GM19372 (cell line): ENCODE measurements at regions not wholly inside any gene's neighbourhood (a gene's known extent, or its start where the extent isn't known, plus 50 kb on each side); places are given as distances from the start of the nearest gene placed in this dataset.
"Not testable (repeated sequence)": the region's sequence is repeated elsewhere in the genome, so short reads cannot be mapped to it uniquely, and the experiment has no call there.

ENCODE experiments used
- ATAC-seq: cut with Tn5 transposase; IDR thresholded peaks from one replicate; pipeline ENCODE4 v1.9.1; 2021; ENCODE audit warnings: mild to moderate bottlenecking, low read depth, moderate library complexity; ENCODE audit not compliant: unreplicated experiment

GRCh38 chr6:105860927-105861326 is 225.2 kb upstream of the PRDM1 start:
- ATAC-seq: not testable (repeated sequence)

- no peak for ATAC-seq
Observed at GRCh38 chr6:105859457-105859856, 226.7 kb upstream of the PRDM1 start.

GRCh38 chr6:105858639-105859038 is 227.5 kb upstream of the PRDM1 start:
- ATAC-seq: not testable (repeated sequence)

GRCh38 chr6:105855433-105855832 is 230.7 kb upstream of the PRDM1 start:
- no peak for ATAC-seq

- not testable (repeated sequence) for ATAC-seq
Observed at GRCh38 chr6:105853979-105854378, 232.2 kb upstream of the PRDM1 start.

GRCh38 chr6:105851606-105852005 is 234.5 kb upstream of the PRDM1 start:
- ATAC-seq: no peak

GRCh38 chr6:105851113-105851580 is 235.0 kb upstream of the PRDM1 start:
- ATAC-seq: no peak

GRCh38 chr6:105850261-105851112 is 235.6 kb upstream of the PRDM1 start:
- no peak for ATAC-seq

- no peak for ATAC-seq
Observed at GRCh38 chr6:105849746-105850145, 236.4 kb upstream of the PRDM1 start.

GRCh38 chr6:105847433-105847832 is 238.7 kb upstream of the PRDM1 start:
- ATAC-seq: no peak

GRCh38 chr6:105844275-105844883 is 241.8 kb upstream of the PRDM1 start:
- no peak for ATAC-seq

- no peak for ATAC-seq
Observed at GRCh38 chr6:105839266-105839665, 246.9 kb upstream of the PRDM1 start.

GRCh38 chr6:105838171-105838570 is 248.0 kb upstream of the PRDM1 start:
- no peak for ATAC-seq

GRCh38 chr6:105836889-105837288 is 249.2 kb upstream of the PRDM1 start:
- no peak for ATAC-seq

GRCh38 chr6:105836379-105836778 is 249.8 kb upstream of the PRDM1 start:
- ATAC-seq: no peak

GRCh38 chr6:105835373-105835772 is 250.8 kb upstream of the PRDM1 start:
- ATAC-seq: no peak

GRCh38 chr6:105833959-105834947 is 251.9 kb upstream of the PRDM1 start:
- no peak for ATAC-seq

GRCh38 chr6:105832313-105832761 is 253.8 kb upstream of the PRDM1 start:
- ATAC-seq: no peak

- ATAC-seq: no peak
Observed at GRCh38 chr6:105831311-105832097, 254.6 kb upstream of the PRDM1 start.

- no peak for ATAC-seq
Observed at GRCh38 chr6:105825210-105825609, 260.9 kb upstream of the PRDM1 start.
